ENCODE measurements at regions not wholly inside any gene's neighbourhood (a gene's known extent, or its start where the extent isn't known, plus 50 kb on each side); places are given as distances from the start of the nearest gene placed in this dataset.

- intact Hi-C loops (cut with micrococcal nuclease; ENCODE audit: unreplicated experiment), result no loop called here
- no peak for DNase-seq (ENCODE audit: low read depth, low spot score)
- Histone ChIP-seq H3K4me3 (ENCODE audit: low read depth in 2 of 2, low read length in 2 of 2) (no peak overlapping the region), H3K36me3 (ENCODE audit: control insufficient read depth, insufficient read depth, low read length) (no peaks in the 10 kb centered on the region), H3K9me3 (ENCODE audit: control insufficient read depth, insufficient read depth, low read depth, low read length) (no peaks in the 10 kb centered on the region), H3K27me3 (ENCODE audit: control insufficient read depth, insufficient read depth, low read length) (no peaks in the 10 kb centered on the region; the same call in 1 of the 2 replicates), H3K4me1 (ENCODE audit: control insufficient read depth, insufficient read depth, low read length) (no peaks in the 10 kb centered on the region), H3K27ac (ENCODE audit: low read length) (no peak overlapping the region)
- BruUV-seq (replicated peaks), result no TSS peak
- no peak for ATAC-seq
- CTCF ChIA-PET, result no interaction called here
- POLR2A ChIA-PET, result no interaction called here
- in situ Hi-C loops (cut with HindIII; ENCODE audit: low pct_unique_long_range_greater_than_20kb, low sequenced_read_pairs), result no loop called here
- no peak for TF ChIP-seq SIN3A (IDR thresholded peaks at IDR 0.05; ENCODE audit: borderline replicate concordance, insufficient read depth, low read depth, low read length)
- TF ChIP-seq CTCF (IDR thresholded peaks at IDR 0.05), result no peak
- TF ChIP-seq REST (IDR thresholded peaks at IDR 0.05; ENCODE audit: insufficient read depth in 1 of 2, low read depth in 2 of 2, low read length in 1 of 2), result no peak
- TF ChIP-seq TCF7L2 (IDR thresholded peaks at IDR 0.05; ENCODE audit: low read depth, low read length), result no peak
- TF ChIP-seq POLR2AphosphoS5 (IDR thresholded peaks at IDR 0.05; ENCODE audit: low read depth, low read length), result no peak
Observed at GRCh38 chr6:14783594-14783993, 462.3 kb upstream of the JARID2 start.

GRCh38 chr6:14784596-14785492 is 461.0 kb upstream of the JARID2 start:
- intact Hi-C loops (cut with micrococcal nuclease; ENCODE audit: unreplicated experiment) (no loop called here), in situ Hi-C loops (cut with HindIII; ENCODE audit: low pct_unique_long_range_greater_than_20kb, low sequenced_read_pairs) (no loop called here)
- Histone ChIP-seq H3K4me1 (ENCODE audit: control insufficient read depth, insufficient read depth, low read length) (no peaks in the 10 kb centered on the region), H3K4me3 (ENCODE audit: low read depth in 2 of 2, low read length in 2 of 2) (no peak overlapping the region), H3K27me3 (ENCODE audit: control insufficient read depth, insufficient read depth, low read length) (no peaks in the 10 kb centered on the region), H3K27ac (ENCODE audit: low read length) (no peak overlapping the region), H3K36me3 (ENCODE audit: control insufficient read depth, insufficient read depth, low read length) (no peaks in the 10 kb centered on the region), H3K9me3 (ENCODE audit: control insufficient read depth, insufficient read depth, low read depth, low read length) (no peaks in the 10 kb centered on the region)
- DNase-seq (ENCODE audit: low read depth, low spot score), result no peak
- TF ChIP-seq REST (IDR thresholded peaks at IDR 0.05; ENCODE audit: insufficient read depth in 1 of 2, low read depth in 2 of 2, low read length in 1 of 2) (no peak), TCF7L2 (IDR thresholded peaks at IDR 0.05; ENCODE audit: low read depth, low read length) (no peak), POLR2AphosphoS5 (IDR thresholded peaks at IDR 0.05; ENCODE audit: low read depth, low read length) (no peak), CTCF (IDR thresholded peaks at IDR 0.05) (no peak), SIN3A (IDR thresholded peaks at IDR 0.05; ENCODE audit: borderline replicate concordance, insufficient read depth, low read depth, low read length) (no peak)
- ATAC-seq, result no peak
- ChIA-PET CTCF (no interaction called here), POLR2A (no interaction called here)
- no TSS peak for BruUV-seq (replicated peaks)
